GM18858 (cell line): ENCODE measurements at regions not wholly inside any gene's neighbourhood (a gene's known extent, or its start where the extent isn't known, plus 50 kb on each side); places are given as distances from the start of the nearest gene placed in this dataset.
A peak's percentile ranks its signal among the peaks of the same experiment; 100 is the strongest.
"Not testable (repeated sequence)": the region's sequence is repeated elsewhere in the genome, so short reads cannot be mapped to it uniquely, and the experiment has no call there.

ENCODE experiments used
- ATAC-seq: cut with Tn5 transposase; IDR thresholded peaks from one replicate; pipeline ENCODE4 v1.9.1; 2021; ENCODE audit not compliant: unreplicated experiment

DNA sequence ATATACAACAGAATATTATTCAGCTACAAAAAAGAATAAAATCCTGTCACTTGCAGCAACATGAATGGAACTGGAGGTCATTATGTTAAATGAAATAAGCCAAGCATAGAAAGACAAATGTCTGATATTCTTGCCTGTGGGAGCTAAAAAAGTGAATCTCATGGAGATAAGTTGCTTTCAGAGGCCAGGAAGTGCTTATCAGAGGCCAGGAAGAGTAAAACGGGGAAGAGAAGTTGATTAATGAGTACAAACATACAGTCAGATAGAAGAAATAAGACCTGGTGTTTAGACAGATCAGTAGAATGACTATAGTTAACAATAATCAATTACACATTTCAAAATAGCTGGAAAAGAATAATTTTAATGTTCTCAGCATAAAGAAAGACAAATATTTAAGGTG is 54.4 kb upstream of the CPHXL start:
- no peak for ATAC-seq

DNA sequence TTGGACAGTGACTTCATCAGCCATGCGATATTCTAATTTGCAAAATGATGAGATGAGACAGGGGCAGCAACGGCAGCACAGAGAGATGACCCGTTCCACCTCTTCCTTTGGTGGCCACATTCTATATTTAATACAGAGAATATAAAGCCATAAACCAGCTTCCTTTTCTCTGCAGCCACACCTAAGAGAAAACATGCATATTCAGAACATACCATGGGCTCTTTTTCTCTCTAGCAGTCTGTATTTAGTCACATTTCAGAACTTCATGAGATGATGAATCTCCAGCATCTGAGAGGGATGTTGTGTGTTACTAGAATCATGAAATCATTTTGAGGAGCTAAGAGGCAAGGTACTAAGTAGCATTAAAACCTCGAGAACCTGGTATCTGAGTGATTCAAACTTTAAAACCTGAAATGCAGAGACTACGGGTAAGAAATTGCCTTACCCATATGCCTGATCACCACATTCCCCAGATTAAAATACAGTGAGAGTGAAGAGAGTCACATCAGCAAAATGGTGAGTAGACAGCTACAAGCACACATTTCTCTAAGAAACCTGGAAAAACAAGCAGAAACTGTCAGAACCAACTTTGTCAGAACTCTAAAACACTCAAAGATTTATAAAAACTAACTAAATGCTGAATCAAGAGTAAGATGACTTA is 55.5 kb upstream of the CPHXL start:
- ATAC-seq = no peak

DNA sequence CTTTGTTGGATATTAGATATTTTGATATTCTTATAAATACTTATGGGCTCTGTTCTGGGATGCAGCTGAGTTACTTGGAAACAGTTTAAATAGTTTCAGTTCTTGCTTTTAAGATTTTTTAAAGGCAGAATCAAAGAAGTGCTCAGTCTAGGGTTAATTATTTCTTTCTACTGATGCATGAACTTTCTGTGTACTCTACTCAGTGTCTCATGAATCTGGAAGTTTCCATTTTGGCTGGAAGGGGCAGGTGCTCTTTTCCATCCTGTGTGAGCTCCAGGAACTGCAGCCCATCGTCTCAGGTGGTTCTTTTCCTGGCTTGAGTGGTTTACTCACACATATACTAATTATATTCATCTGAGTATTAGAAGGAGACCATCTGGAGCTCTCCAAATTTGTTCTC is 61.1 kb upstream of the CPHXL start:
- no peak for ATAC-seq

DNA sequence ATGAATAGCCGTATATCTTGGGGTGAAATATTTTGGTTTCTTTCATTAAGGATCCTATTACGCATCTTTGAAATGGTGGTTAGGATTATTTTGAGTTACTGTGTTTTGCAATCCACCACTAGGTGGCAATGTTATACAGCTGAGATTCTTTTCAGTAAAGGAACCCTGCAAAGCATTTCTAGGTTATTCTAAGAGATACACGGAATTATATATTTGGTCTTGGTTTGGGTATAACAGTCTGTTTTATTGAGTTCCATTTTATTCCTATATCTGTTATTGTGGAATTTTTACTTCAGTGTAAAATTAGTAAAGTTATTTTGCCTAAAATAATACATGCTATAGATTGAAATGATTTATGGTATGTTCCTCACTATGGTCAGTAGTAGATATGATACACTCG is 62.9 kb upstream of the CPHXL start:
- ATAC-seq = peak; percentile 77

DNA sequence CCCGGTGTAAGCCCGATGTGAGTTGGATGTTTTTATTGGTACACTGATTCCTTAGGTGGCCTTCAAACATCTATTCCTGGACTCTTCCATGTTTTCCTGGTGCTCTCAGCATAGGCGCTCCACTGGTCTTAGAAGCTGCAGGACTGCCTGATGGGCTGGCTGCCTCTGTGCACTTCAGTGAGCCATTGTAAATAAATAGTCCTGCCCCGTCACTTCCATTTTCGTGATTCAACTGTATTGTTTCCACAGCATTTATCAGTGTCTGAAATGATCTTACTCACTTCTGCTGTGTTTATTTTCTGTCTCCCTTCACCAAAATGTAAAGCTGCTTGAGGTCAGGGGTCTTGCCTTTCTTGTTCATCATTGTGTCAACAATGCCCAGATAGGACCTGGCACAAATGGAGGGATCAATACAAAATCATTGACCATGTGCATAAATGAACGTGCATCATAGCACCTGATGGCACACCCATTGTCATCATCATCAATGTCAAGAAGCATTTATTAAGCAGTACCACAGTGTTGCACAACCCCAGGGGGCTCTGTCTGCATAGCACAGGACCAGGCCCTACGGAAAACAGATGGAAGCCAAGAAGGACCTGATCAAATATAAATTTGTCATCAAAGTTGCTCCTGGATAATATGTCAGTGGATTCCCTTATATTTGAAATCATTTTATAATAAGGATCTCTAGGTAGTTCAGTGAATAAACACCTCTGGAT is 66.6 kb upstream of the CPHXL start:
- ATAC-seq = no peak

DNA sequence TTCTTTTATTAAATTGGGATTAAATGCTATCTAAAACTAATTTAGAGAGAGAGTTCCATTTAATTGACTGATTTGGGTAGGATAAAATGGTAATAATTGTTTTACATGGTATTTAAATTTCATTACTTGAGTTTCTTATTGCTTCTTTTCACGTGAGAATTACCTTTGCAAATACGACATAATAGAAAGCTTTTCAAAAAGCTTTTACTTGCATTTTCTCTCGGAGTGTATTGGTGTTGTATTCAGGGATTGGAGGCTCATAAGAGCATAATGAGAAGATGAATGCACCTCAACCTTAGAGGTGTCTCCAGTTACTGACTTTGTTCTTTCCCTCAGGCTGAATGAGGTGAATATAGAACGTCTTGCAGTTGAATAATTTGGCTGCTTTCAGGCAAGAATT is 67.4 kb upstream of the CPHXL start:
- no peak for ATAC-seq

DNA sequence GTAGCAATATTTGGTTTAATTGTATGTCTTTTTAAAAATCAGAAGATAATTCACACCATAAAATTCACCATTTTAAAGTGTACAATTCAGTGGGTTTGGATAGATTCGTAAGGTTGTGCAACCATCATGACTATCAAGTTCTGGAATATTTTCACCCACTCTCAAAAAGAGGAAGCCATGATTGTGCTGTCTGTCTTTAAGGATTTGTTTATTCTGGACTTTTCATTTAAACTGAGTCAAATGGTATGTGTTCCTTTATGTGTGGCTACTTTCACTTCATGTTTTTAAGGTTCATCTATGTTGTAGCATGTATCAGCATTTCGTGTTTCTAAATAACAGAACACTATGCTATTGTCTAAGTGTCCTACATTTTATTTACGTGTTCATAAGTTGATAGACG is 68.1 kb upstream of the CPHXL start:
- ATAC-seq = peak; percentile 66

DNA sequence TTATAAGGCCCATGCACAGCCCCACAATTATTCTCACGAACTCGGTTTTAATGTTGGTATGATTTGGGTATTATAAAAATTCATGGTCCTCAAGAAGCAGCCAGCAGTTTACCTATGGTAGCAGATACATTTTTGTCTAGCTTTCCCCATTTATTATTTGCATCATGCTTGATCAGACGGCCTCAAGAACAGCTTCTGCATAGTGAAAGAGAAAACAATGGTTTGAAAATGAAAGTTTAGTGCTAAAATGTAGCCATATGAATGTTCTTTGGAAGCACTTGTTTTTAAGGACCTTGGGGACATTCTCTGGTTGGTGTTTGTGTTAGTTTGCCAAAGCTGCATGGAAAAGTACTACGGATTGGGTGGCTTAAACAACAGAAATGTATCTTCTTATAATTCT is 72.4 kb upstream of the CPHXL start:
- no peak for ATAC-seq

DNA sequence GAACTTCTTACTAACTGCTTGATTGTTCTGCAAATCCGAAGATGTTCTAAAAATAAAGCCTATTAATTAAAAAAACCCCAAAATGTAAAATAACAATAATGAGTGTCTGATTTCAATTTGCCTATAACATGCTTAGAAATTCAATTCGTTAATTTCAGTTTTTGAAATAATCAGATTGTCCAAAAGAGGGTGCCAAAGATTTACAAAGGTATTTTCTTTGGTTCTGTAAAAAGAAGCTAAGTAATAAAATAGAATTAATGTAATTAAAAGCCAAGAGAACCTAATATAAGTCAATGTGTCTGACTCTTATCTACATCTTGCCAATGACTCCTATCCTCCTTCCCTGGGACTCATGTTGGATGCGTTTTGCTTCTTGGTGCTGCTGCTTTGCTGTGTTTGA is 75.0 kb upstream of the CPHXL start:
- no peak for ATAC-seq

DNA sequence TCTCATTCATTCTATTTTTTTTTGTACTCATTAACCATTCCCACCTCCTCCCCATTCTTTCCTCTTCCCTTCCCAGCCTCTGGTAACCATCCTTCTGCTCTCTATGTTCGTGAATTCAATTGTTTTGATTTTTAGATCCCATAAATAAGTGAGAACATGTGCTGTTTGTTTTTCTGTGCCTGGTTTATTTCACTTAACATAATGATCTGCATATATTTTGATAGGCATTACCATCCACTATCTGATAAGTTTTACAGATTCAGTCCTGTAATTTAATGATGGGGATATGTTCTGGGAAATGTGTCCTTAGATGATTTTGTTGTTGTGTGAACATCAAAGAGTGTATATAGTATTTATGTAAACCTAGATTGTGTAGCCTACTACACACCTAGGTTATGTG is 77.5 kb upstream of the CPHXL start:
- no peak for ATAC-seq

DNA sequence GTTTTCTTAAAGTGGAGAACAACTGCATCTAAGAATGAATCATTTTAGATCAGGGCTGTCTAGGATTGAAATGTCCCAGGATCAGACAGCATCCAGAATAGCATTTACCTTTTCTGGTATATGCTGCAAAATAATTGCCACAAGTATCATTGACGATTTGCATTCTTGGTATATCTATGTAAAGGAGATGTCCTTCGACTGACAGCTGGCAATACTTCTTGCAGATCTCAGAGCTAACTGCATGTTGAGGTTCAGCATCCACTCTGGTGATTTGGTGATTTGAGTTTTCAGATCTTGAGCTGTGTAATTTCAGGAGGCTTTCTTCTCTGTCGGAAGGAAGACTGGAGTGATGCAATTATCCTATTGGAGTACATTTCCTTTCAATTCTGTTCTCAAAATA is 78.1 kb upstream of the CPHXL start:
- no peak for ATAC-seq

DNA sequence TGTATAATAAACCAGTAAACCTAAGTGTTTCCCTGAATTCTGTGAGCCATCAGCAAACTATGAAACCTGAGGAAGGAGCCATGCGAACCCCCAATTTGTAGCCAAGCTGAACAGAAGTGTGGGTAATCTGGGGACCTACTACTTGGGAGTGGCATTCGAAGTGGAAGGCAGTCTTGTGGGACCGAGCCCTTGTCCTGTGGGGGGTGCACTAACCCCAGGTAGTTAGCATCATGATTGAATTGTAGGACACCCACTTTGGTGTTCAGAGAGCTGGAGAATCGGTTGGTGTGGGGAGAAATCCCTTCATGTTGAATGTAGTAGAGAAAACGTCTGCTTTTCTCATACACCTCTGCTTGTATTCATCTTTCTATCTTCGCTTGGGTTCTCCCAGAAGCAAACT is 79.7 kb upstream of the CPHXL start:
- ATAC-seq = no peak

DNA sequence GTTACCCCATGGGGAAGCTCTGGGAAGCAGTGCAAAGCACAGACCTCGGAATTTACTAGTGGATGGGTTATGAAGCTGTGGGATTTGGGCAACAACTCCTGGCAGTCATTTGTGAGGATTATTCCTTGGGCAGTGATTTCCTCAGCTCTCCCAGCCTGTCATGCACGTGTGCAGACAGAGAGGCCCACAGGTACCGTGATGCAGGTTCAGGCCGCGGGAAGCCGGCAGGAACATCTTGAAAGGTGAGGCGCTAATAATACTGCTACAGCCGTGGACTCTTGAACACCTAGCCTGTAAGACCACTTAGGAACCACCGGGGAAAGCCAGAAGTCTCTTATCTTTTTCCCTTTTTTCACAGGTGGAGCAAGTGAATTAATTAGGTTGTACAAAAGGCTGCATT is 80.2 kb upstream of the CPHXL start:
- no peak for ATAC-seq

DNA sequence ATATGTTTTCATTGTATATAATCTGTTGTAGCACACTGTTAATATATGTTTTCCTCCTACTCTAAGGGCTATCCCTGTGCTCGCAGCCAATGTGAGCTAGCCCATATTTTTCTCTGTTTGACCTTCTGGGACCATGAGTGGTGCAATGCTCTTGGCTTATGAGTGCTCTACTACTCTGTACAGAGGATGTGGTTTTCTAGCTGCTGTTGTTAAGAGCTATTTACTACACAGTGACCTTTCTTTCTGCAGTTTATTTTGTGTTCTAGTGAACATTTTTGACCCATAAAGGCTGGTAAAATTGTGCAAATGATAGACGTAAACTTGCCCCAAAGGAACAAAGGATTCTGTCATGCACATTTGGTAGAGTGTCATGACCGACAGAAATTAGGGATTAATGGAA is 84.1 kb upstream of the CPHXL start:
- no peak for ATAC-seq

DNA sequence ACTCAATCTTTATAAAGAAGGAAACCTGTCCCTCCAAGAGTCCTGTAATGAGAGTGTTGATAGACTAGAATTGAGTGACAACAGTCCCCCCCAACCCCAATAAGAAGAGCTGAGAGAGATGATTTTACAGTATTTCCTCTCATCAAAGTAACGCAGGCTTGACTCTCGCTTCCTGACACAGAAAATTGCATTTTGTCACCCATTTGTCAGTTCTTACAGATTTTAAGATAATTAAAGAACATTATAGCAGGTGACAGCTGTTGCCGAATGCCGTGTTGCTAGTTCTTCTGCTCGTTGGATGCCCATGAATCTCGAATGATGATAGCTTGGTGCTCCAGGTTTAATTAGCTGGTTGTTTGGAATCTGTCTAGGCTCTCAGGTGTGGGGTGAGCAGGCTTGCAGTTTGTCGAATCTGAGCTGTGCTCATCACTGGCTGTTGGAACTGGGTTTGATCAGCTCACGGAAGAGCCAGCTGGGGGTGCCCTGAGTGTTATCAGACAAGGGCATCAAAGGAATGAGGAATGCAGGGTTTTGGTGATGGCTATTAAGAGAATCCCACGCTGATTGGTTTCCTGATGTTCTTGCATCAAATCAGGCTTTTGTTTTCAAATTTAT is 84.8 kb upstream of the CPHXL start:
- no peak for ATAC-seq

DNA sequence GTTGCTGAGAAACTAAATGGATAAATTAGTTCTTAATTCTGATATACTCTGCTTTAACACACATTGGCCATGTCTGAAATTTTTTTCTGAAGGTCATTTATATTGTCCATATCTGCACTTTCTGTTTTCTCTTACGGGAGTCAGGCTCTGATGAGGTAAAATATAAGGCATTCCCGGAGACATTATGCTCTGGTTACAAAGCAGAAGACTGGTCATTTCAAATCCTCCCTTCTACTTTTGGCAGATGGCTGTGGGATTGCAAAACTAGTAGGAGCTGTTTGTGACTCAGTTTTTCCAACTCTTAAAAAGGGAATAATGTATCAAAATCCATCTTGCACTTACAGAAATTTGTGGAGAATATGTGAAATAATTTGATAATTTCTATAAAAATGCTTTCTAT is 92.2 kb upstream of the CPHXL start:
- no peak for ATAC-seq

DNA sequence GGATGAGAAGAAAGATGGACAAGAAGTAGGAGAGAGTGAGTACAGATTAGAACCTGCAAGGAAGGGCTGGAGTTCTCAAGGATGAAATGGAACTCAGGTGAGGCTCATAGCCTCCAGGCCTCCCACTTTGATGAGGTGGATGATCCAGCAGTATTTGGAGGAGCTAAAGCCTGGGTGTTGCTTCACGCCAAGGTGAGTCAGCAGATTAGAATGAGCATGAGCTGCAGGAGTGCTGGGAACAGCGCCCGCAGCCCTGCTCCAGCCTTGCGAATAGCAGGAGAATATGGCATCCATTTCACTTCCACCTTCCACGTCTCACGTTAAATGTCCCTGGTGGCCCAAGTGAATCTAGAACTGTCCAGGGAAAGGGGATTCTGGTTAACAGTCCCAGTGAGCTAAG is 94.4 kb upstream of the CPHXL start:
- no peak for ATAC-seq

DNA sequence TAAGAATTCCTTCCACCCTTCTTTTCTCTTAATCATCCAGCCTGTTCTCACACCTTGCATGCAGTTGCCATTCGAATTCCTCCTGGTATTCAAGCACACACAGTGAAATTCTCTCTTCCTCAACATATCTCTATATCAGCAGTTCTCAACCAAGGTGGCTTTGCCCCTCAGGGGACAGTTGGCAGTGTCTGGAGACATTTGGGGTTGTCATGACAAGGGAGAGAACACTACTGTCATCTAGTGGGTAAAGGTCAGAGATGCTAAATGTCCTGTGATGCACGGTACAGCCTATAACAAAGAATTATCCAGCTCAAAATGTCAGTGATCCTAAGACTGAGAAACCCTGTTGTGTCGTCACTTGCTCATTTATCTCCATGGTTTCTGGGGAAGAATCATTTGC is 94.8 kb upstream of the CPHXL start:
- ATAC-seq = no peak

DNA sequence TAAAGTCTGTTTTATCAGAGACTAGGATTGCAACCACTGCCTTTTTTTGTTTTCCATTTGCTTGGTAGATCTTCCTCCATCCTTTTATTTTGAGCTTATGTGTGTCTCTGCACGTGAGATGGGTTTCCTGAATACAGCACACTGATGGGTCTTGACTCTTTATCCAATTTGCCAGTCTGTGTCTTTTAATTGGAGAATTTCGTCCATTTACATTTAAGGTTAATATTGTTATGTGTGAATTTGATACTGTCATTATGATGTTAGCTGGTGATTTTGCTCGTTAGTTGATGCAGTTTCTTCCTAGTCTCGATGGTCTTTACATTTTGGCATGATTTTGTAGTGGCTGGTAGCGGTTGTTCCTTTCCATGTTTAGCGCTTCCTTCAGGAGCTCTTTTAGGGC is 99.5 kb upstream of the CPHXL start:
- ATAC-seq = not testable (repeated sequence)

DNA sequence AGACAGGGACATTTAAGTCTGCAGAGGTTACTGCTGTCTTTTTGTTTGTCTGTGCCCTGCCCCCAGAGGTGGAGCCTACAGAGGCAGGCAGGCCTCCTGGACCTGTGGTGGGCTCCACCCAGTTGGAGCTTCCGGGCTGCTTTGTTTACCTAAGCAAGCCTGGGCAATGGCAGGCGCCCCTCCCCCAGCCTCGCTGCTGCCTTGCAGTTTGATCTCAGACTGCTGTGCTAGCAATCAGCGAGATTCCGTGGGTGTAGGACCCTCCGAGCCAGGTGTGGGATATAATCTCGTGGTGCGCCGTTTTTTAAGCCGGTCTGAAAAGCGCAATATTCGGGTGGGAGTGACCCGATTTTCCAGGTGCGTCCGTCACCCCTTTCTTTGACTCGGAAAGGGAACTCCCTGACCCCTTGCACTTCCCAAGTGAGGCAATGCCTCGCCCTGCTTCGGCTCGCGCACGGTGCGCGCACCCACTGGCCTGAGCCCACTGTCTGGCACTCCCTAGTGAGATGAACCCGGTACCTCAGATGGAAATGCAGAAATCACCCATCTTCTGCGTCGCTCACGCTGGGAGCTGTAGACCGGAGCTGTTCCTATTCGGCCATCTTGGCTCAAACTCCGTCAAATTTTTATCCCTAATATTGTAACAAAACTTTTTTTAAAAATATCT is 101.2 kb upstream of the CPHXL start:
- not testable (repeated sequence) for ATAC-seq

DNA sequence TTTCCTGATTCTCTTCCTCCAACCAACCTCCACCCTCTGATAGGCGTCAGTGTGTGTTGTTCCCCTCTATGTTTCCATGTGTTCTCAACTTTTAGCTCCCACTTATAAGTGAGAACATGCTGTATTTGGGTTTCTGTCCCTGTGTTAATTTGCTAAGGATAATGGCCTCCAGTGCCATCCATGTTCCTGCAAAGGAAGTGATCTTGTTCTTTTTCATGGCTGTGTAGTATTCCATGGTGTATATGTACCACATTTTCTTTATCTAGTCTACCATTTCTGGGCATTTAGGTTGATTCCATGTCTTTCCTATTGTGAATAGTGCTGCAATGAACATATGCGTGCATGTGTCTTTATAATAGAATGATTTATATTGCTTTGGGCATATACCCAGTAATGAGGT is 107.1 kb upstream of the CPHXL start:
- not testable (repeated sequence) for ATAC-seq
